ENCODE measurements at regions not wholly inside any gene's neighbourhood (a gene's known extent, or its start where the extent isn't known, plus 50 kb on each side); places are given as distances from the start of the nearest gene placed in this dataset.

DNA sequence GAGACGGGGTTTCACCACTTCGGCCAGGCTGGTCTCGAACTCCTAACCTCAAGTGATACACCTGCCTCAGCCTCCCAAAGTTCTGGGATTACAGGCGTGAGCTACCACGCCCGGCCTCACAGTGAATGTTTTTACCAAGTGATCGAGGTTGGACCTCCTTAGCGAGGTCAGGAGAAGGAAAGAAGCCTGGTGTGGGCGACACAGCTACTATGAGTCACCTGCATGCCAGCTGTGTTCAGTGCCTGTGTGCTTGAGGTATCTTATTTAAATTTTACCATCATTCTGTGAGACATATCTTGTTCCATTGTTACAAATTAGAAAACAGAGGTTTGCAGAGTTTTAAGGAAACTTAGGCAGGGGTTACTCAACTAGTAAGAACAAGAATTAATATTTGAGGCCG lies 174.8 kb upstream of the DYNLRB2 start:
- no peak for TF ChIP-seq EP300 (IDR thresholded peaks at IDR 0.05)
- TF ChIP-seq, protein P1, sequence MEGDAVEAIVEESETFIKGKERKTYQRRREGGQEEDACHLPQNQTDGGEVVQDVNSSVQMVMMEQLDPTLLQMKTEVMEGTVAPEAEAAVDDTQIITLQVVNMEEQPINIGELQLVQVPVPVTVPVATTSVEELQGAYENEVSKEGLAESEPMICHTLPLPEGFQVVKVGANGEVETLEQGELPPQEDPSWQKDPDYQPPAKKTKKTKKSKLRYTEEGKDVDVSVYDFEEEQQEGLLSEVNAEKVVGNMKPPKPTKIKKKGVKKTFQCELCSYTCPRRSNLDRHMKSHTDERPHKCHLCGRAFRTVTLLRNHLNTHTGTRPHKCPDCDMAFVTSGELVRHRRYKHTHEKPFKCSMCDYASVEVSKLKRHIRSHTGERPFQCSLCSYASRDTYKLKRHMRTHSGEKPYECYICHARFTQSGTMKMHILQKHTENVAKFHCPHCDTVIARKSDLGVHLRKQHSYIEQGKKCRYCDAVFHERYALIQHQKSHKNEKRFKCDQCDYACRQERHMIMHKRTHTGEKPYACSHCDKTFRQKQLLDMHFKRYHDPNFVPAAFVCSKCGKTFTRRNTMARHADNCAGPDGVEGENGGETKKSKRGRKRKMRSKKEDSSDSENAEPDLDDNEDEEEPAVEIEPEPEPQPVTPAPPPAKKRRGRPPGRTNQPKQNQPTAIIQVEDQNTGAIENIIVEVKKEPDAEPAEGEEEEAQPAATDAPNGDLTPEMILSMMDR (IDR thresholded peaks at IDR 0.05): no peak
